Activated naive CD4-positive, alpha-beta T cell (primary cell): ENCODE measurements at regions not wholly inside any gene's neighbourhood (a gene's known extent, or its start where the extent isn't known, plus 50 kb on each side); places are given as distances from the start of the nearest gene placed in this dataset.
"Not testable (repeated sequence)": the region's sequence is repeated elsewhere in the genome, so short reads cannot be mapped to it uniquely, and the experiment has no call there.

Experiments
- DNase-seq, 4 experiments: peaks; one replicate each; lab custom pipeline; 2025; lab: John Stamatoyannopoulos, UW

- DNase-seq, result no peak
Measured at GRCh38 chr3:182138393-182138792, 426.7 kb downstream of the SOX2 start.

- DNase-seq, result no peak
Measured at GRCh38 chr3:182139627-182140357, 428.1 kb downstream of the SOX2 start.

- DNase-seq, result no peak
Measured at GRCh38 chr3:182142928-182143327, 431.2 kb downstream of the SOX2 start.

GRCh38 chr3:182143903-182144302 lies 432.2 kb downstream of the SOX2 start:
- DNase-seq, result no peak

- no peak for DNase-seq
Measured at GRCh38 chr3:182148360-182148759, 436.6 kb downstream of the SOX2 start.

GRCh38 chr3:182149594-182149993 lies 437.9 kb downstream of the SOX2 start:
- DNase-seq, result no peak

GRCh38 chr3:182156326-182156725 lies 444.6 kb downstream of the SOX2 start:
- DNase-seq, result not testable (repeated sequence)

- DNase-seq, result no peak
Measured at GRCh38 chr3:182165234-182165633, 453.5 kb downstream of the SOX2 start.

GRCh38 chr3:182172534-182172933 lies 460.8 kb downstream of the SOX2 start:
- no peak for DNase-seq

- DNase-seq, result no peak
Measured at GRCh38 chr3:182178488-182179200, 466.9 kb downstream of the SOX2 start.

- DNase-seq, result no peak
Measured at GRCh38 chr3:182179631-182180030, 467.9 kb downstream of the SOX2 start.

- no peak for DNase-seq
Measured at GRCh38 chr3:182180654-182181385, 469.1 kb downstream of the SOX2 start.

- DNase-seq, result no peak
Measured at GRCh38 chr3:182182531-182182968, 470.8 kb downstream of the SOX2 start.

GRCh38 chr3:182183716-182184430 lies 472.1 kb downstream of the SOX2 start:
- DNase-seq, result no peak

GRCh38 chr3:182185313-182185712 lies 473.6 kb downstream of the SOX2 start:
- DNase-seq, result no peak

GRCh38 chr3:182190056-182190455 lies 478.3 kb downstream of the SOX2 start:
- DNase-seq, result no peak

GRCh38 chr3:182198345-182198744 lies 486.6 kb downstream of the SOX2 start:
- no peak for DNase-seq

GRCh38 chr3:182201456-182202168 lies 489.9 kb downstream of the SOX2 start:
- DNase-seq, result no peak

GRCh38 chr3:182212479-182213076 lies 500.9 kb downstream of the SOX2 start:
- no peak for DNase-seq

- DNase-seq, result no peak
Measured at GRCh38 chr3:182214416-182214815, 502.7 kb downstream of the SOX2 start.

GRCh38 chr3:182215881-182216280 lies 504.2 kb downstream of the SOX2 start:
- no peak for DNase-seq
